Lung (tissue), 11 donors: ENCODE measurements at regions not wholly inside any gene's neighbourhood (a gene's known extent, or its start where the extent isn't known, plus 50 kb on each side); places are given as distances from the start of the nearest gene placed in this dataset.

ENCODE experiments used
- ATAC-seq: fragments of 200-7000 bp; cut with Tn5 transposase; one replicate; pipeline ENCODE4 v1.9.1; 2020; ENCODE audit warnings: moderate number of reproducible peaks; ENCODE audit not compliant: insufficient read depth, low FRiP score
- DNase-seq, 3 donors: peaks; one replicate each; pipeline ENCODE4 v3.0.0-alpha.2; 2013 to 2017
- H3K27ac ChIP-seq, 2 donors: one replicate each; pipeline ENCODE4 v1.5.1; 2013; ENCODE audit warnings: mild to moderate bottlenecking in 2 of 2, moderate library complexity in 2 of 2, control low read depth in 1 of 2, inconsistent platforms in 1 of 2, low read depth in 1 of 2, low read length in 1 of 2
- H3K27me3 ChIP-seq, 3 donors: one replicate each; pipeline ENCODE4 v1.5.1; 2013; ENCODE audit warnings: low read length in 2 of 3; ENCODE audit not compliant: control insufficient read depth in 3 of 3, insufficient read depth in 3 of 3
- H3K36me3 ChIP-seq, 4 donors: one replicate each; pipeline ENCODE4 v1.5.1; 2013; ENCODE audit warnings: low read length in 4 of 4, mild to moderate bottlenecking in 1 of 4, moderate library complexity in 1 of 4; ENCODE audit not compliant: control insufficient read depth in 4 of 4, insufficient read depth in 4 of 4
- H3K4me1 ChIP-seq, 5 donors: one replicate each; pipeline ENCODE4 v1.5.1; 2013; ENCODE audit warnings: low read length in 5 of 5, mild to moderate bottlenecking in 2 of 5, moderate library complexity in 1 of 5; ENCODE audit not compliant: control insufficient read depth in 5 of 5, insufficient read depth in 5 of 5
- H3K4me3 ChIP-seq: one replicate; pipeline ENCODE4 v1.5.1; 2013; ENCODE audit warnings: mild to moderate bottlenecking, control low read depth, moderate library complexity
- H3K9ac ChIP-seq, 2 donors: one replicate each; pipeline ENCODE4 v1.5.1; 2013; ENCODE audit warnings: low read length in 2 of 2, control low read depth in 1 of 2; ENCODE audit not compliant: insufficient read depth in 1 of 2
- H3K9me3 ChIP-seq, 4 donors: one replicate each; pipeline ENCODE4 v1.5.1; 2013; ENCODE audit warnings: low read length in 3 of 4, mild to moderate bottlenecking in 1 of 4, moderate library complexity in 1 of 4; ENCODE audit not compliant: control insufficient read depth in 4 of 4, insufficient read depth in 3 of 4
- CTCF ChIP-seq: IDR thresholded peaks from 2 replicates; pipeline ENCODE4 v1.5.1; 2012; ENCODE audit warnings: mild to moderate bottlenecking; ENCODE audit errors: control extremely low read depth, extremely low read depth
- WGBS, 2 donors: extraction: QIAGEN DNeasy Blood & Tissue Kit; methylation state at CpG; one replicate each; pipeline ENCODE4 v1.1.7; 2013; 5-methylcytosine and 5-hydroxymethylcytosine counted together
- donor health status: control.
- donor health status: control.
- donor health status: Bipolar disorder and iron deficiency.
- donor health status: healthy.
- donor health status: DM: yes; HTN: yes; CAD: no.

DNA sequence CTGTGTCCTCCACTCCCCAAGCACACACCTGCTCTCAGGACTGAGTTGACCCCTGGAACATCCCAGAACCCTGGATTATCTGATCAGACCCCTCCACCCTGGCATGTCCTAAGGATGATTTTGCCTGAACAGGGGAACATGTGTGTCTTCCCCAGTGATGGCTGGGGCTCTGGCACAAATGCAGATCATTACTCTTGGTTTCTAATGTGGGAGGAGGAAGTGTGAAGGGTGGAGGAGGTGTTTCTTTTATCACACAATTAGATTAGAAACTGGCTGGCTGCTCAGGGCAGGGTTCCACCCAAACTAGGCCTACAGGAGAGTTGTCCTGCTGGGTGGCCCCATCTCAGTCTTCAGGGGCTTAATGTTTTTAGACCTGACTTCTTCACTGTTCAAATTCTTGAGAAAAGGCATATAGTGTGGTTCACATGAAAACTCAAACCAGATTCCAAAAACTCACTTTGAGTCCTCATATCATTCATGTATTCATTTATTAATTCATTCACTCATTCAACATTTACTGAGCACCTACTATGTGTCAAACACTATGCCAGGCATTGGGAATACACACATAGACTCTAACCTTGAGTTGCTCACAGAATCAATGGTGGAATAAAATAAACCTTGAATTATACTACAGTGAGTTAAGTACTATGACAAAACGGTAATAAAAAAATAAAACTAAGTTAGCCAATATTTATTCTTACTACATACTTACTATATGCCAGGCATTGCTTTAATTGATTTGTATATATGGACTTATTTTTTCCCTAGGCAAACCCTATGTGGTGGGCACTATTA, 221.8 kb upstream of the JUN start:
- no peak overlapping the region for H3K4me3 ChIP-seq
- no peaks in the 10 kb centered on the region for H3K27me3 ChIP-seq
- H3K4me1 ChIP-seq, result peaks cover 0 to 5% (median 0%) of the 10 kb centered on the region in 5 donors
- WGBS, 2 donors, result 75 to 94% methylated on average over 1 of the region's 1 CpG
- no peak overlapping the region for H3K27ac ChIP-seq
- no peaks in the 10 kb centered on the region for H3K36me3 ChIP-seq
- H3K9ac ChIP-seq, result no peak overlapping the region
- no peaks in the 10 kb centered on the region for H3K9me3 ChIP-seq
- ATAC-seq, result no peak
- no peak for DNase-seq
- TF ChIP-seq CTCF, result no peak

- 90 to 97% methylated on average over 3 of the region's 3 CpGs for WGBS, 2 donors
- no peak for ATAC-seq
- Histone ChIP-seq H3K27me3 (no peaks in the 10 kb centered on the region), H3K9ac (no peak overlapping the region), H3K4me3 (no peak overlapping the region), H3K27ac (no peak overlapping the region), H3K9me3 (no peaks in the 10 kb centered on the region), H3K4me1 (peaks cover 0 to 5% (median 0%) of the 10 kb centered on the region in 5 donors), H3K36me3 (no peaks in the 10 kb centered on the region)
- no peak for TF ChIP-seq CTCF
- no peak for DNase-seq
Observed at GRCh38 chr1:59006289-59006658, 222.4 kb upstream of the JUN start.

- no peaks in the 10 kb centered on the region for H3K36me3 ChIP-seq
- WGBS, 2 donors, result 62 to 70% methylated on average over 6 of the region's 6 CpGs
- no peak overlapping the region for H3K4me3 ChIP-seq
- peaks cover 0 to 5% (median 0%) of the 10 kb centered on the region in 5 donors for H3K4me1 ChIP-seq
- H3K9ac ChIP-seq, result no peak overlapping the region
- no peak overlapping the region for H3K27ac ChIP-seq
- no peaks in the 10 kb centered on the region for H3K27me3 ChIP-seq
- ATAC-seq (no peak), DNase-seq (no peak)
- no peaks in the 10 kb centered on the region for H3K9me3 ChIP-seq
- TF ChIP-seq CTCF, result no peak
Observed at GRCh38 chr1:59006932-59007331, 223.1 kb upstream of the JUN start.

- H3K27me3 ChIP-seq, result no peaks in the 10 kb centered on the region
- no peak overlapping the region for H3K4me3 ChIP-seq
- no peaks in the 10 kb centered on the region for H3K36me3 ChIP-seq
- H3K9me3 ChIP-seq, result no peaks in the 10 kb centered on the region
- H3K27ac ChIP-seq, result no peak overlapping the region
- no peak for TF ChIP-seq CTCF
- WGBS, 2 donors, result 94 to 99% methylated on average over 3 of the region's 3 CpGs
- ATAC-seq, result no peak
- peaks cover 0 to 5% (median 0%) of the 10 kb centered on the region in 5 donors for H3K4me1 ChIP-seq
- H3K9ac ChIP-seq, result no peak overlapping the region
- no peak for DNase-seq
Observed at GRCh38 chr1:59007429-59007819, 223.6 kb upstream of the JUN start.
